HepG2 (cell line): ENCODE measurements at regions not wholly inside any gene's neighbourhood (a gene's known extent, or its start where the extent isn't known, plus 50 kb on each side); places are given as distances from the start of the nearest gene placed in this dataset.

ENCODE experiments used
- ATAC-seq: fragments of 200-7000 bp; cut with Tn5 transposase; 3 replicates; pipeline ENCODE4 v1.9.1; 2020; ENCODE audit warnings: mild to moderate bottlenecking, moderate library complexity
- BruUV-seq: library from RNA; stranded (reverse); fragments of 400-500 nt; replicated peaks from 2 replicates; lab custom pipeline; 2021; lab: Mats Ljungman, UMichigan
- CTCF ChIA-PET: fragments of 300-600 bp; formaldehyde crosslinking; extraction: SDS; loops from one replicate; lab custom pipeline; 2021; ENCODE audit warnings: low total read pairs, inconsistent platforms, low intra/inter-chr PET ratio; lab: Yijun Ruan, JAX
- POLR2A ChIA-PET: fragments of 350-600 bp; sonication (Branson Sonifier 250); formaldehyde crosslinking; loops from one replicate; lab custom pipeline; 2020; ENCODE audit warnings: antibody characterized with exemption, inconsistent platforms; lab: Yijun Ruan, JAX
- DNase-seq: peaks from one replicate; pipeline ENCODE4 v3.0.0-alpha.2; 2015; ENCODE audit warnings: low spot score
- FAIRE-seq: peaks from 3 replicates; lab custom pipeline; 2011; peaks lifted over from hg19 to GRCh38; lab: Jason Lieb, UNC
- H2AFZ ChIP-seq: one replicate; pipeline ENCODE4 v1.6.1; 2011; ENCODE audit warnings: low read length, inconsistent platforms
- H3K27ac ChIP-seq: fragments of 300-600 bp; 3 replicates; pipeline ENCODE4 v1.8.0; 2011; ENCODE audit warnings: mixed run types, mild to moderate bottlenecking, mixed read lengths, low read length, inconsistent platforms; ENCODE audit not compliant: insufficient read depth; ENCODE audit errors: extremely low read length
- H3K27me3 ChIP-seq, 2 experiments: fragments of 200-600 bp in 1 of 2; 2 replicates in 1 of 2; 3 replicates in 1 of 2; pipeline versions ENCODE4 v1.6.0 to v1.8.0; 2011; ENCODE audit warnings: low read length in 2 of 2, mild to moderate bottlenecking in 2 of 2, moderate library complexity in 2 of 2, inconsistent platforms in 1 of 2; ENCODE audit not compliant: insufficient read depth in 2 of 2, control insufficient read depth in 1 of 2
- H3K36me3 ChIP-seq, 2 experiments: fragments of 200-600 bp in 1 of 2; replicated peaks in 1 of 2; 2 replicates in 1 of 2; 3 replicates in 1 of 2; pipeline versions ENCODE4 v1.5.1 to v1.8.0; 2011; ENCODE audit warnings: low read length in 2 of 2, inconsistent platforms in 1 of 2; ENCODE audit not compliant: insufficient read depth in 2 of 2, control insufficient read depth in 1 of 2
- H3K4me1 ChIP-seq: 2 replicates; pipeline ENCODE4 v1.5.1; 2012; ENCODE audit warnings: low read length, inconsistent platforms; ENCODE audit not compliant: insufficient read depth
- H3K4me2 ChIP-seq: 2 replicates; pipeline ENCODE4 v1.6.0; 2011; ENCODE audit warnings: low read depth, low read length, inconsistent platforms
- H3K4me3 ChIP-seq, 3 experiments: fragments of 200-600 bp in 1 of 3; sonication (generic), shearing (Covaris generic) in 1 of 3; replicated peaks in 1 of 3; 2 replicates each; pipeline ENCODE4 v1.5.1; 2011 to 2016; ENCODE audit warnings: low read length in 3 of 3, inconsistent platforms in 2 of 3, low read depth in 2 of 3, mild to moderate bottlenecking in 2 of 3, control low read depth in 1 of 3, mixed read lengths in 1 of 3; ENCODE audit not compliant: insufficient read depth in 1 of 3
- H3K79me2 ChIP-seq: one replicate; pipeline ENCODE4 v1.6.1; 2011; ENCODE audit warnings: low read length, inconsistent platforms; ENCODE audit not compliant: insufficient read depth
- H3K9ac ChIP-seq: 2 replicates; pipeline ENCODE4 v1.6.0; 2011; ENCODE audit warnings: mild to moderate bottlenecking, low read depth, low read length, inconsistent platforms; ENCODE audit not compliant: insufficient read depth
- H3K9me3 ChIP-seq: 2 replicates; pipeline ENCODE4 v1.5.1; 2012; ENCODE audit warnings: mild to moderate bottlenecking, low read length
- H4K20me1 ChIP-seq: 2 replicates; pipeline ENCODE4 v1.6.0; 2011; ENCODE audit warnings: inconsistent platforms, mild to moderate bottlenecking, low read length, moderate library complexity; ENCODE audit not compliant: insufficient read depth
- MAFK ChIP-seq, 2 experiments: IDR thresholded peaks in 1 of 2; conservative IDR thresholded peaks in 1 of 2; 2 replicates each; pipeline ENCODE4 v1.6.1; 2011; ENCODE audit warnings: improper control_type of control experiment in 2 of 2, low read length in 2 of 2
- REXO4 ChIP-seq: sonication (generic); formaldehyde crosslinking; IDR thresholded peaks from 2 replicates; pipeline ENCODE4 v1.8.0; 2022; ENCODE audit warnings: missing genetic modification reagents, mild to moderate bottlenecking, borderline replicate concordance
- STAT5B ChIP-seq: sonication (generic); formaldehyde crosslinking; IDR thresholded peaks from 2 replicates; pipeline ENCODE4 v1.4.0; 2020; ENCODE audit warnings: missing genetic modification reagents
- ZNF234 ChIP-seq: sonication (generic); formaldehyde crosslinking; conservative IDR thresholded peaks from 2 replicates; pipeline ENCODE4 v1.5.1; 2020; ENCODE audit warnings: mild to moderate bottlenecking, missing genetic modification reagents
- ZNF30 ChIP-seq: sonication (generic); formaldehyde crosslinking; IDR thresholded peaks from 2 replicates; pipeline ENCODE4 v1.5.0; 2020; ENCODE audit warnings: mild to moderate bottlenecking, missing genetic modification reagents
- ZNF768 ChIP-seq: sonication (generic); formaldehyde crosslinking; IDR thresholded peaks from 2 replicates; pipeline ENCODE4 v1.4.0; 2020; ENCODE audit warnings: missing genetic modification reagents
- ZNF790 ChIP-seq: sonication (generic); formaldehyde crosslinking; IDR thresholded peaks from 2 replicates; pipeline ENCODE4 v1.8.0; 2022; ENCODE audit warnings: missing genetic modification reagents, mild to moderate bottlenecking, borderline replicate concordance
- ZNF839 ChIP-seq: sonication (generic); formaldehyde crosslinking; IDR thresholded peaks from 2 replicates; pipeline ENCODE4 v1.4.0; 2020; ENCODE audit warnings: missing genetic modification reagents, mild to moderate bottlenecking, borderline replicate concordance
- WGBS: methylation state at CpG from one replicate; pipeline ENCODE4 v1.1.6; 2017; ENCODE audit warnings: low lambda C conversion rate; 5-methylcytosine and 5-hydroxymethylcytosine counted together
- in situ Hi-C: cut with HindIII; loops from 2 replicates; pipeline ENCODE4 v1.10.0; 2017; ENCODE audit warnings: low pct_unique_long_range_greater_than_20kb; ENCODE audit not compliant: extremely low pct_ligation_motif_present
- intact Hi-C: fragments of 100-400 bp; cut with micrococcal nuclease; formaldehyde crosslinking; loops from one replicate; pipeline ENCODE4 v1.10.0; 2022; ENCODE audit not compliant: unreplicated experiment
- TF ChIP-seq, protein P1 (sequence below): sonication (generic); formaldehyde crosslinking; IDR thresholded peaks from 2 replicates; pipeline ENCODE4 v1.4.0; 2020; ENCODE audit warnings: missing genetic modification reagents

DNA sequence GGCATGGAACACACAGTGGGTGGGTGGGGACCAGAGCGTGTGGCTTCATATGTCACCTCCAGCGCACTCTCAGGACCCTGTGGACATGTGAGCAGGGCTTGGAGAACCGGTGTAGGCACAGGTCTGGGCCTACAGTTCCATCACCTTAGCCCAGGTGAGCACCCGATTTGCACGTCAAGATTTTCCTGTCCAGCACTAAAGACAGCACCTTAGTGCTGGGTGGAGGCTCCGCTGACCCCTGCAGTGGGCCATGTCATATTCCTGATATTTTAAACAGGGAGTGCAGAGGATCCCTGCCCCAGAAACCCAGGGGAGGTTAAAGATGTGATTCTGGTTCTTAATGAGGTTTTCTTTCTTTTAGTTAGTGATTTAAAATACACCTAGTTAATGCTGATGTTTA is 356.0 kb upstream of the IRX4 start:
- TF ChIP-seq STAT5B, result no peak
- TF ChIP-seq ZNF30 (CRISPR knock-in tag), result no peak
- no peak for TF ChIP-seq REXO4
- TF ChIP-seq ZNF234, result no peak
- TF ChIP-seq ZNF839 (CRISPR knock-in tag), result no peak
- no peak for TF ChIP-seq ZNF768
- TF ChIP-seq MAFK (conservative IDR thresholded peaks at IDR 0.05 in 1 of 2, IDR thresholded peaks at IDR 0.05 in 1 of 2; ENCODE audit: low read length in 2 of 2), result no peak
- no peak for TF ChIP-seq ZNF790 (CRISPR knock-in tag)
- TF ChIP-seq, protein P1, sequence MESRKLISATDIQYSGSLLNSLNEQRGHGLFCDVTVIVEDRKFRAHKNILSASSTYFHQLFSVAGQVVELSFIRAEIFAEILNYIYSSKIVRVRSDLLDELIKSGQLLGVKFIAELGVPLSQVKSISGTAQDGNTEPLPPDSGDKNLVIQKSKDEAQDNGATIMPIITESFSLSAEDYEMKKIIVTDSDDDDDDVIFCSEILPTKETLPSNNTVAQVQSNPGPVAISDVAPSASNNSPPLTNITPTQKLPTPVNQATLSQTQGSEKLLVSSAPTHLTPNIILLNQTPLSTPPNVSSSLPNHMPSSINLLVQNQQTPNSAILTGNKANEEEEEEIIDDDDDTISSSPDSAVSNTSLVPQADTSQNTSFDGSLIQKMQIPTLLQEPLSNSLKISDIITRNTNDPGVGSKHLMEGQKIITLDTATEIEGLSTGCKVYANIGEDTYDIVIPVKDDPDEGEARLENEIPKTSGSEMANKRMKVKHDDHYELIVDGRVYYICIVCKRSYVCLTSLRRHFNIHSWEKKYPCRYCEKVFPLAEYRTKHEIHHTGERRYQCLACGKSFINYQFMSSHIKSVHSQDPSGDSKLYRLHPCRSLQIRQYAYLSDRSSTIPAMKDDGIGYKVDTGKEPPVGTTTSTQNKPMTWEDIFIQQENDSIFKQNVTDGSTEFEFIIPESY (CRISPR knock-in tag), result no peak
- BruUV-seq, result no TSS peak
- peaks cover 0 to 8% of the 10 kb centered on the region in 2 experiments; a peak in 1 of 5 replicates for H3K27me3 ChIP-seq
- FAIRE-seq (no peak), ATAC-seq (no peak), DNase-seq (no peak)
- H3K27ac ChIP-seq, result no peak overlapping the region
- WGBS, result 52% methylated on average over 3 of the region's 6 CpGs
- no peaks in the 10 kb centered on the region for H3K36me3 ChIP-seq
- no peak overlapping the region for H3K9ac ChIP-seq
- no peaks in the 10 kb centered on the region for H3K79me2 ChIP-seq
- H4K20me1 ChIP-seq, result no peaks in the 10 kb centered on the region
- CTCF ChIA-PET, result no interaction called here
- H3K9me3 ChIP-seq, result peaks cover 6% of the 10 kb centered on the region; the same call in 1 of the 2 replicates
- no peak overlapping the region for H3K4me3 ChIP-seq
- intact Hi-C loops, result no loop called here
- H3K4me2 ChIP-seq, result no peak overlapping the region
- in situ Hi-C loops, result no loop called here
- H2AFZ ChIP-seq, result no peak overlapping the region
- no peaks in the 10 kb centered on the region for H3K4me1 ChIP-seq
- POLR2A ChIA-PET, result no interaction called here
